Peyer's patch (tissue), 4 donors: ENCODE measurements at regions not wholly inside any gene's neighbourhood (a gene's known extent, or its start where the extent isn't known, plus 50 kb on each side); places are given as distances from the start of the nearest gene placed in this dataset.

Experiments
- DNase-seq, 3 donors: peaks; one replicate each; pipeline ENCODE4 v3.0.0-alpha.2; 2017 to 2019
- H3K27ac ChIP-seq, 4 donors: fragments of 200-600 bp; sonication (generic); one replicate each; pipeline ENCODE4 v1.5.1; 2016 to 2019
- H3K27me3 ChIP-seq, 2 donors: fragments of 200-600 bp; sonication (generic); one replicate each; pipeline ENCODE4 v1.5.1; 2019
- H3K36me3 ChIP-seq, 3 donors: fragments of 200-600 bp; sonication (generic); one replicate each; pipeline ENCODE4 v1.5.1; 2016 to 2019
- H3K4me1 ChIP-seq, 4 donors: fragments of 200-600 bp; sonication (generic); one replicate each; pipeline ENCODE4 v1.5.1; 2016 to 2019
- H3K4me3 ChIP-seq, 4 donors: fragments of 200-600 bp; sonication (generic); 1 replicate in 3 of 4; 2 replicates in 1 of 4; pipeline ENCODE4 v1.5.1; 2016 to 2019; ENCODE audit warnings: mild to moderate bottlenecking in 1 of 4
- H3K9me3 ChIP-seq, 4 donors: fragments of 200-600 bp; sonication (generic); one replicate each; pipeline ENCODE4 v1.5.1; 2016 to 2019; ENCODE audit warnings: mild to moderate bottlenecking in 1 of 4
- POLR2A ChIP-seq, 2 donors: fragments of 450-650 bp; IDR thresholded peaks; one replicate each; pipeline ENCODE4 v1.5.1; 2017; ENCODE audit warnings: antibody characterized with exemption in 2 of 2, mild to moderate bottlenecking in 2 of 2, moderate library complexity in 2 of 2
- TF ChIP-seq, protein P1 (sequence below), 6 experiments: fragments of 450-650 bp in 4 of 6; fragments of 200-600 bp in 2 of 6; sonication (generic) in 1 of 6; IDR thresholded peaks; one replicate each; pipeline ENCODE4 v1.5.1; 2017 to 2019; ENCODE audit warnings: antibody characterized with exemption in 6 of 6, mild to moderate bottlenecking in 3 of 6, moderate library complexity in 1 of 6

- Histone ChIP-seq H3K9me3 (no peaks in the 10 kb centered on the region), H3K27ac (no peak overlapping the region), H3K27me3 (no peaks in the 10 kb centered on the region), H3K4me1 (no peaks in the 10 kb centered on the region), H3K36me3 (no peaks in the 10 kb centered on the region), H3K4me3 (no peak overlapping the region)
- TF ChIP-seq, protein P1, sequence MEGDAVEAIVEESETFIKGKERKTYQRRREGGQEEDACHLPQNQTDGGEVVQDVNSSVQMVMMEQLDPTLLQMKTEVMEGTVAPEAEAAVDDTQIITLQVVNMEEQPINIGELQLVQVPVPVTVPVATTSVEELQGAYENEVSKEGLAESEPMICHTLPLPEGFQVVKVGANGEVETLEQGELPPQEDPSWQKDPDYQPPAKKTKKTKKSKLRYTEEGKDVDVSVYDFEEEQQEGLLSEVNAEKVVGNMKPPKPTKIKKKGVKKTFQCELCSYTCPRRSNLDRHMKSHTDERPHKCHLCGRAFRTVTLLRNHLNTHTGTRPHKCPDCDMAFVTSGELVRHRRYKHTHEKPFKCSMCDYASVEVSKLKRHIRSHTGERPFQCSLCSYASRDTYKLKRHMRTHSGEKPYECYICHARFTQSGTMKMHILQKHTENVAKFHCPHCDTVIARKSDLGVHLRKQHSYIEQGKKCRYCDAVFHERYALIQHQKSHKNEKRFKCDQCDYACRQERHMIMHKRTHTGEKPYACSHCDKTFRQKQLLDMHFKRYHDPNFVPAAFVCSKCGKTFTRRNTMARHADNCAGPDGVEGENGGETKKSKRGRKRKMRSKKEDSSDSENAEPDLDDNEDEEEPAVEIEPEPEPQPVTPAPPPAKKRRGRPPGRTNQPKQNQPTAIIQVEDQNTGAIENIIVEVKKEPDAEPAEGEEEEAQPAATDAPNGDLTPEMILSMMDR (IDR thresholded peaks at IDR 0.05) = no peak
- no peak for TF ChIP-seq POLR2A (IDR thresholded peaks at IDR 0.05)
- no peak for DNase-seq
Measured at GRCh38 chr20:22460803-22461202, 123.6 kb downstream of the FOXA2 start.

- H3K9me3 ChIP-seq = no peaks in the 10 kb centered on the region
- TF ChIP-seq POLR2A (IDR thresholded peaks at IDR 0.05) = no peak
- TF ChIP-seq, protein P1 (IDR thresholded peaks at IDR 0.05) = no peak
- H3K4me1 ChIP-seq = no peaks in the 10 kb centered on the region
- no peaks in the 10 kb centered on the region for H3K27me3 ChIP-seq
- no peak for DNase-seq
- H3K4me3 ChIP-seq = no peak overlapping the region
- H3K36me3 ChIP-seq = no peaks in the 10 kb centered on the region
- H3K27ac ChIP-seq = no peak overlapping the region
Measured at GRCh38 chr20:22460231-22460630, 124.1 kb downstream of the FOXA2 start.

GRCh38 chr20:22459754-22460153 lies 124.6 kb downstream of the FOXA2 start:
- Histone ChIP-seq H3K36me3 (no peaks in the 10 kb centered on the region), H3K27me3 (no peaks in the 10 kb centered on the region), H3K9me3 (no peaks in the 10 kb centered on the region), H3K4me1 (no peaks in the 10 kb centered on the region), H3K27ac (no peak overlapping the region), H3K4me3 (no peak overlapping the region)
- DNase-seq = no peak
- TF ChIP-seq, protein P1 (IDR thresholded peaks at IDR 0.05) = no peak
- no peak for TF ChIP-seq POLR2A (IDR thresholded peaks at IDR 0.05)

DNA sequence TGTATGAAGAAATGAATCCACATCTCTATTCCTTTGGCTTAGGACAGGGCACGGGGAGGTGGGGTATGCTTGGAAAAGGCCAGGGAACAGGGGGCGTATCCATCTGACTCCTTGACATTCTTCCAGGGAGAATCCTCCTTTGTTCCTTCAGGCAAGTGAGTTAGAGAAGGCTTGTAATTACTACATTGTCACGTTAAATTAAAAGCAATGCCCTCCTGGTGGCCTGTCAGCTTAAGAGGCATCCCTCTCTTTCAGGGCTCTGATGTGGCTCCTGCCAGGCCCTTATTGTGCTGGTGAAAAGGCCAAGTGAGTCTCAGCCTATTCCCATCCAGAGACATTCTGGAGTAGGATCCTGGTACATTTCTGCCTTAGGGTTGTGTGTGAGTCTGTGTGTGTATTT lies 128.3 kb downstream of the FOXA2 start:
- Histone ChIP-seq H3K4me1 (no peaks in the 10 kb centered on the region), H3K9me3 (no peaks in the 10 kb centered on the region), H3K27me3 (no peaks in the 10 kb centered on the region), H3K4me3 (no peak overlapping the region), H3K27ac (no peak overlapping the region), H3K36me3 (no peaks in the 10 kb centered on the region)
- DNase-seq = no peak
- no peak for TF ChIP-seq POLR2A (IDR thresholded peaks at IDR 0.05)
- TF ChIP-seq, protein P1 (IDR thresholded peaks at IDR 0.05) = no peak

DNA sequence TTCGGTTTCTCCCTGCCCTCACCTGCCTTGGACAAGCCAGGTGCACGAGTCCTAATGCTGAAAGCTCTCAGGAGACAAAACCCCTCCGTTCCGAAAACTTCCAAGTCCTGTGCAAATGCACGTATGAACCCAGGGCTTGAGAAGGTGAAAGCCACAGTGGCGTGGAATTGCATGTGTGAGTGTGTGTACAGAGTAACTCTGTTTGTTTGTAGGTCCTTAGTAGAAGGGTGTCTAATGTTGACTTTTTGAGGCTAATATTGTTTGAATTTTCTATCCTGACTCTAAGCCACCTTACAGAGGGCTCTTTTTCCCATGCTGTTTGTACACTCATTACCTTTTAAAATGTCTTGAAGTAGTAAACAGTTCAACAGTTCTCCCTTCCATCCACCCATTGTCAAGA lies 129.1 kb downstream of the FOXA2 start:
- Histone ChIP-seq H3K27ac (no peak overlapping the region), H3K4me1 (no peaks in the 10 kb centered on the region), H3K36me3 (no peaks in the 10 kb centered on the region), H3K27me3 (no peaks in the 10 kb centered on the region), H3K4me3 (no peak overlapping the region), H3K9me3 (no peaks in the 10 kb centered on the region)
- no peak for TF ChIP-seq POLR2A (IDR thresholded peaks at IDR 0.05)
- TF ChIP-seq, protein P1 (IDR thresholded peaks at IDR 0.05) = no peak
- no peak for DNase-seq
